H9 (cell line): ENCODE measurements at regions not wholly inside any gene's neighbourhood (a gene's known extent, or its start where the extent isn't known, plus 50 kb on each side); places are given as distances from the start of the nearest gene placed in this dataset.
A peak's percentile ranks its signal among the peaks of the same experiment; 100 is the strongest.

Source experiments
- DNase-seq: peaks from one replicate; pipeline ENCODE4 v3.0.0-alpha.2; 2017
- H2AFZ ChIP-seq: one replicate; pipeline ENCODE4 v1.6.1; 2013; ENCODE audit warnings: mild to moderate bottlenecking, low read length, control low read depth, moderate library complexity
- H2AK5ac ChIP-seq: 2 replicates; pipeline ENCODE4 v1.6.1; 2013; ENCODE audit warnings: low read length, control low read depth, mixed read lengths; ENCODE audit not compliant: insufficient read length
- H2BK120ac ChIP-seq: one replicate; pipeline ENCODE4 v1.6.1; 2013; ENCODE audit warnings: low read depth, mild to moderate bottlenecking, low read length, control low read depth, inconsistent platforms; ENCODE audit not compliant: poor library complexity, severe bottlenecking
- H2BK12ac ChIP-seq: 2 replicates; pipeline ENCODE4 v1.6.1; 2013; ENCODE audit warnings: low read length, control low read depth, mixed read lengths, low read depth; ENCODE audit not compliant: insufficient read length
- H2BK15ac ChIP-seq: 2 replicates; pipeline ENCODE4 v1.6.1; 2013; ENCODE audit warnings: low read depth, low read length, control low read depth
- H2BK20ac ChIP-seq: one replicate; pipeline ENCODE4 v1.6.1; 2013; ENCODE audit warnings: low read depth, mild to moderate bottlenecking, low read length, control low read depth, inconsistent platforms; ENCODE audit not compliant: poor library complexity, severe bottlenecking
- H2BK5ac ChIP-seq: 2 replicates; pipeline ENCODE4 v1.6.1; 2013; ENCODE audit warnings: low read length, control low read depth, mixed read lengths; ENCODE audit not compliant: insufficient read length
- H3K14ac ChIP-seq: 2 replicates; pipeline ENCODE4 v1.6.1; 2013; ENCODE audit warnings: low read length, control low read depth; ENCODE audit not compliant: insufficient read depth
- H3K18ac ChIP-seq: 2 replicates; pipeline ENCODE4 v1.6.1; 2013; ENCODE audit warnings: low read depth, mild to moderate bottlenecking, mixed read lengths, low read length, control low read depth; ENCODE audit not compliant: insufficient read length
- H3K23ac ChIP-seq: 2 replicates; pipeline ENCODE4 v1.6.1; 2013; ENCODE audit warnings: low read length, control low read depth, mixed read lengths, low read depth; ENCODE audit not compliant: insufficient read length
- H3K23me2 ChIP-seq: 2 replicates; pipeline ENCODE4 v1.6.1; 2013; ENCODE audit warnings: low read depth, mild to moderate bottlenecking, mixed read lengths, low read length, control low read depth; ENCODE audit not compliant: insufficient read length, poor library complexity, severe bottlenecking
- H3K27ac ChIP-seq: 2 replicates; pipeline ENCODE4 v1.5.1; 2013; ENCODE audit warnings: low read length, control low read depth, mixed read lengths, low read depth; ENCODE audit not compliant: insufficient read length
- H3K27me3 ChIP-seq: 2 replicates; pipeline ENCODE4 v1.6.1; 2013; ENCODE audit warnings: low read length, control low read depth, inconsistent platforms; ENCODE audit not compliant: insufficient read depth
- H3K4ac ChIP-seq: 2 replicates; pipeline ENCODE4 v1.6.1; 2013; ENCODE audit warnings: low read depth, mild to moderate bottlenecking, control low read depth, inconsistent platforms, low read length, moderate library complexity
- H3K4me1 ChIP-seq: 2 replicates; pipeline ENCODE4 v1.6.1; 2013; ENCODE audit warnings: low read length, control low read depth, inconsistent platforms; ENCODE audit not compliant: insufficient read depth
- H3K4me2 ChIP-seq: 2 replicates; pipeline ENCODE4 v1.6.1; 2013; ENCODE audit warnings: low read length, control low read depth, mixed read lengths; ENCODE audit not compliant: insufficient read length, insufficient read depth
- H3K56ac ChIP-seq: 2 replicates; pipeline ENCODE4 v1.6.1; 2013; ENCODE audit warnings: low read depth, mild to moderate bottlenecking, mixed read lengths, low read length, control low read depth; ENCODE audit not compliant: insufficient read length
- H3K79me1 ChIP-seq: 2 replicates; pipeline ENCODE4 v1.6.1; 2013; ENCODE audit warnings: low read depth, mild to moderate bottlenecking, moderate library complexity, low read length, control low read depth, inconsistent platforms; ENCODE audit not compliant: insufficient read depth, poor library complexity, severe bottlenecking
- H3K79me2 ChIP-seq: 2 replicates; pipeline ENCODE4 v1.6.1; 2013; ENCODE audit warnings: low read length, control low read depth, inconsistent platforms; ENCODE audit not compliant: insufficient read depth
- H3K9ac ChIP-seq: 2 replicates; pipeline ENCODE4 v1.6.1; 2013; ENCODE audit warnings: low read length, control low read depth, mixed read lengths; ENCODE audit not compliant: insufficient read length; ENCODE audit errors: extremely low read depth
- H3K9me3 ChIP-seq: one replicate; pipeline ENCODE4 v1.6.1; 2013; ENCODE audit warnings: low read depth, low read length, inconsistent platforms; ENCODE audit not compliant: control insufficient read depth
- H3T11ph ChIP-seq: one replicate; pipeline ENCODE4 v1.6.1; 2013; ENCODE audit warnings: mild to moderate bottlenecking, low read length, control low read depth, inconsistent platforms
- H4K20me1 ChIP-seq: one replicate; pipeline ENCODE4 v1.6.1; 2013; ENCODE audit not compliant: control insufficient read depth, insufficient read length, insufficient read depth
- H4K5ac ChIP-seq: 2 replicates; pipeline ENCODE4 v1.6.1; 2013; ENCODE audit warnings: low read depth, mild to moderate bottlenecking, mixed read lengths, low read length, control low read depth; ENCODE audit not compliant: insufficient read length
- H4K8ac ChIP-seq: replicated peaks from 2 replicates; pipeline ENCODE4 v1.6.1; 2013; ENCODE audit warnings: low read length, control low read depth, mixed read lengths, low read depth; ENCODE audit not compliant: insufficient read length
- H4K91ac ChIP-seq: 2 replicates; pipeline ENCODE4 v1.6.1; 2013; ENCODE audit warnings: low read depth, mild to moderate bottlenecking, moderate library complexity, mixed read lengths, low read length, control low read depth; ENCODE audit not compliant: insufficient read length
- H3K27ac Mint-ChIP-seq, 3 experiments: 2 replicates in 2 of 3; 3 replicates in 1 of 3; pipeline ENCODE4 v1.8.0; 2020 to 2021; ENCODE audit warnings: mixed read lengths in 3 of 3, mild to moderate bottlenecking in 1 of 3, moderate library complexity in 1 of 3
- H3K27me3 Mint-ChIP-seq: 2 replicates; pipeline ENCODE4 v1.8.0; 2021; ENCODE audit warnings: low read depth, mild to moderate bottlenecking, moderate library complexity, mixed read lengths
- H3K36me3 Mint-ChIP-seq, 3 experiments: 2 replicates in 2 of 3; 3 replicates in 1 of 3; pipeline ENCODE4 v1.8.0; 2020 to 2021; ENCODE audit warnings: low read depth in 3 of 3, mixed read lengths in 3 of 3; ENCODE audit not compliant: insufficient read depth in 1 of 3
- H3K4me1 Mint-ChIP-seq, 2 experiments: 2 replicates each; pipeline ENCODE4 v1.8.0; 2020; ENCODE audit warnings: mixed read lengths in 2 of 2
- H3K4me3 Mint-ChIP-seq, 2 experiments: 2 replicates in 1 of 2; 3 replicates in 1 of 2; pipeline ENCODE4 v1.8.0; 2020 to 2021; ENCODE audit warnings: mild to moderate bottlenecking in 2 of 2, mixed read lengths in 2 of 2, moderate library complexity in 1 of 2
- H3K9me3 Mint-ChIP-seq, 2 experiments: 2 replicates in 1 of 2; 3 replicates in 1 of 2; pipeline ENCODE4 v1.8.0; 2020; ENCODE audit warnings: mild to moderate bottlenecking in 2 of 2, mixed read lengths in 2 of 2, moderate library complexity in 1 of 2
- CTCF ChIP-seq: fragments of 200-600 bp; sonication (generic); conservative IDR thresholded peaks from 3 replicates; pipeline ENCODE4 v1.8.0; 2021; ENCODE audit warnings: antibody characterized with exemption, mild to moderate bottlenecking
- WGBS: extraction: QIAGEN DNeasy Blood & Tissue Kit; methylation state at CpG from one replicate; pipeline ENCODE4 v1.1.7; 2013; ENCODE audit warnings: missing lambda C conversion rate, low lambda C conversion rate, mixed read lengths; ENCODE audit not compliant: insufficient read length; ENCODE audit errors: extremely low coverage; 5-methylcytosine and 5-hydroxymethylcytosine counted together

GRCh38 chr11:19344661-19345518, 104.1 kb upstream of the E2F8 start:
- no peak for TF ChIP-seq CTCF
- no peaks in the 10 kb centered on the region for H3K79me1 ChIP-seq
- no peak overlapping the region for H2AFZ ChIP-seq
- peak; percentile 82 for DNase-seq
- H3K36me3 Mint-ChIP-seq, result no peaks in the 10 kb centered on the region
- no peak overlapping the region for H3K18ac ChIP-seq
- peak overlapping the region; percentile 44 to 81 for H3K4me3 Mint-ChIP-seq
- H3K9me3 Mint-ChIP-seq, result no peaks in the 10 kb centered on the region
- H3K27me3 ChIP-seq, result peaks cover 32% of the 10 kb centered on the region; the same call in 1 of the 2 replicates
- no peak overlapping the region for H3K14ac ChIP-seq
- no peaks in the 10 kb centered on the region for H3K4me1 ChIP-seq
- H4K5ac ChIP-seq, result no peak overlapping the region
- H2BK120ac ChIP-seq, result no peak overlapping the region
- no CpG with 5 or more reads among the region's 44 CpGs for WGBS
- H3K4me1 Mint-ChIP-seq, result peaks cover 13 to 17% of the 10 kb centered on the region in 2 experiments
- H3K4me2 ChIP-seq, result peak overlapping the region; percentile 56
- no peaks in the 10 kb centered on the region for H3K9me3 ChIP-seq
- no peaks in the 10 kb centered on the region for H4K20me1 ChIP-seq
- no peak overlapping the region for H2BK5ac ChIP-seq
- H3K27ac Mint-ChIP-seq, result no peak overlapping the region
- H3K56ac ChIP-seq, result no peak overlapping the region
- H2BK15ac ChIP-seq, result no peak overlapping the region
- no peak overlapping the region for H3K4ac ChIP-seq
- H3K79me2 ChIP-seq, result no peaks in the 10 kb centered on the region
- no peak overlapping the region for H4K91ac ChIP-seq
- peaks cover 10% of the 10 kb centered on the region for H3K23me2 ChIP-seq
- no peak overlapping the region for H3T11ph ChIP-seq
- H3K27ac ChIP-seq, result no peak overlapping the region
- peaks cover 100% of the 10 kb centered on the region for H3K27me3 Mint-ChIP-seq
- H2AK5ac ChIP-seq, result no peak overlapping the region
- no peak overlapping the region for H2BK20ac ChIP-seq
- no peak overlapping the region for H2BK12ac ChIP-seq
- no peak overlapping the region for H3K9ac ChIP-seq
- no peak overlapping the region for H4K8ac ChIP-seq
- no peak overlapping the region for H3K23ac ChIP-seq
